ENCODE measurements at regions not wholly inside any gene's neighbourhood (a gene's known extent, or its start where the extent isn't known, plus 50 kb on each side); places are given as distances from the start of the nearest gene placed in this dataset.

DNA sequence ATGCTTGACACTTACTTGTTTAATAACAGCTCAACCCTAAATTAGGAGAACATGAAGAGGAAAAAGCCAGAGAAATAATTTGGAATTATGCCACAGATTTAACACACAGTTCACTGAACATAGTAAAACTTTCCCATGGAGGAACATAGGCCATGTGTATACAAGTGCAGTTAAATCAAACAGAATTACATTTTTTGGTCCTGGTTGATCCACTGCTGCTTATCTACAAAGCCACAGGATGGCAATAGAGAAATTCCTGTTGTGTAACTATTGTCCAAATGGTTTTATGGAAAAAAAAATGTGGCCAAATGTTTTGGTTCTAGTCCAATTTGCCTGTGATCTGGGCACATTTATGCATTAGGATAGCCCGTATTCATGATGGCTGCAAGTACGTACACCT, 136.8 kb downstream of the ALDH8A1 start:
- Histone ChIP-seq H3K9me3 (replicated peaks; ENCODE audit: control insufficient read depth, insufficient read depth, low read length) (no peaks in the 10 kb centered on the region), H3K4me2 (ENCODE audit: insufficient read depth, low read length) (no peak overlapping the region), H3K4me1 (ENCODE audit: control insufficient read depth, extremely low read depth, insufficient read depth, low read length) (no peaks in the 10 kb centered on the region), H2AFZ (ENCODE audit: low read depth, low read length) (no peak overlapping the region), H4K20me1 (replicated peaks; ENCODE audit: control insufficient read depth, extremely low read depth, insufficient read depth, low read length) (no peaks in the 10 kb centered on the region), H3K27me3 (ENCODE audit: control insufficient read depth in 2 of 2, insufficient read depth in 2 of 2, low read length in 2 of 2) (no peaks in the 10 kb centered on the region), H3K27ac (ENCODE audit: insufficient read depth, low read depth, low read length) (no peak overlapping the region), H3K9me1 (replicated peaks; ENCODE audit: control insufficient read depth, extremely low read depth, insufficient read depth, low read length) (no peaks in the 10 kb centered on the region), H3K4me3 (replicated peaks in 1 of 3; ENCODE audit: insufficient read depth in 1 of 3, low read depth in 1 of 3, low read length in 3 of 3) (no peak overlapping the region), H3K9ac (replicated peaks; ENCODE audit: extremely low read depth, insufficient read depth, low read length) (no peak overlapping the region), H3K36me3 (ENCODE audit: control insufficient read depth in 2 of 2, extremely low read depth in 1 of 2, insufficient read depth in 2 of 2, low read length in 2 of 2) (no peaks in the 10 kb centered on the region), H3K79me2 (ENCODE audit: control insufficient read depth, insufficient read depth, low read length) (no peaks in the 10 kb centered on the region)
- dilution Hi-C loops (cut with MboI; ENCODE audit: extremely low pct_ligation_motif_present, low sequenced_read_pairs), result no loop called here
- intact Hi-C loops (cut with micrococcal nuclease), result no loop called here
- FAIRE-seq (no peak), DNase-seq (ENCODE audit: low read depth, low spot score) (no peak)
- BruUV-seq (replicated peaks), result no TSS peak
- TF ChIP-seq FOS (IDR thresholded peaks at IDR 0.05; ENCODE audit: borderline replicate concordance, insufficient read depth, low read length), result no peak
- TF ChIP-seq GATA2 (IDR thresholded peaks at IDR 0.05; ENCODE audit: insufficient read depth, insufficient read length, low read depth, low read length), result no peak
- TF ChIP-seq POLR2A (IDR thresholded peaks at IDR 0.05; ENCODE audit: low read depth, low read length), result no peak
- no peak for TF ChIP-seq POLR2AphosphoS5 (IDR thresholded peaks at IDR 0.05; ENCODE audit: insufficient read depth, low read depth, low read length)
- TF ChIP-seq MYC (IDR thresholded peaks at IDR 0.05; ENCODE audit: low read depth, low read length), result no peak
- no peak for TF ChIP-seq JUN (IDR thresholded peaks at IDR 0.05; ENCODE audit: borderline replicate concordance, insufficient read depth, insufficient read length, low read depth)
- TF ChIP-seq, protein P1, sequence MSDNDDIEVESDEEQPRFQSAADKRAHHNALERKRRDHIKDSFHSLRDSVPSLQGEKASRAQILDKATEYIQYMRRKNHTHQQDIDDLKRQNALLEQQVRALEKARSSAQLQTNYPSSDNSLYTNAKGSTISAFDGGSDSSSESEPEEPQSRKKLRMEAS (IDR thresholded peaks at IDR 0.05; ENCODE audit: insufficient read depth, insufficient read length), result no peak
- TF ChIP-seq EZH2 (IDR thresholded peaks at IDR 0.05; ENCODE audit: borderline replicate concordance, low read depth, low read length, severe bottlenecking), result no peak
- TF ChIP-seq, protein P2, sequence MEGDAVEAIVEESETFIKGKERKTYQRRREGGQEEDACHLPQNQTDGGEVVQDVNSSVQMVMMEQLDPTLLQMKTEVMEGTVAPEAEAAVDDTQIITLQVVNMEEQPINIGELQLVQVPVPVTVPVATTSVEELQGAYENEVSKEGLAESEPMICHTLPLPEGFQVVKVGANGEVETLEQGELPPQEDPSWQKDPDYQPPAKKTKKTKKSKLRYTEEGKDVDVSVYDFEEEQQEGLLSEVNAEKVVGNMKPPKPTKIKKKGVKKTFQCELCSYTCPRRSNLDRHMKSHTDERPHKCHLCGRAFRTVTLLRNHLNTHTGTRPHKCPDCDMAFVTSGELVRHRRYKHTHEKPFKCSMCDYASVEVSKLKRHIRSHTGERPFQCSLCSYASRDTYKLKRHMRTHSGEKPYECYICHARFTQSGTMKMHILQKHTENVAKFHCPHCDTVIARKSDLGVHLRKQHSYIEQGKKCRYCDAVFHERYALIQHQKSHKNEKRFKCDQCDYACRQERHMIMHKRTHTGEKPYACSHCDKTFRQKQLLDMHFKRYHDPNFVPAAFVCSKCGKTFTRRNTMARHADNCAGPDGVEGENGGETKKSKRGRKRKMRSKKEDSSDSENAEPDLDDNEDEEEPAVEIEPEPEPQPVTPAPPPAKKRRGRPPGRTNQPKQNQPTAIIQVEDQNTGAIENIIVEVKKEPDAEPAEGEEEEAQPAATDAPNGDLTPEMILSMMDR (IDR thresholded peaks at IDR 0.05; ENCODE audit: extremely low read depth in 1 of 2, insufficient read depth in 1 of 2, low read depth in 1 of 2, low read length in 2 of 2), result no peak
- CTCF ChIA-PET, result no interaction called here
- POLR2A ChIA-PET, result no interaction called here

Measured in endothelial cell of umbilical vein (primary cell).